HepG2 (cell line): ENCODE measurements at regions not wholly inside any gene's neighbourhood (a gene's known extent, or its start where the extent isn't known, plus 50 kb on each side); places are given as distances from the start of the nearest gene placed in this dataset.
A peak's percentile ranks its signal among the peaks of the same experiment; 100 is the strongest.

Experiments used
- GATAD1 ChIP-seq: IDR thresholded peaks from 2 replicates; pipeline ENCODE4 v1.6.1; 2016; ENCODE audit warnings: missing genetic modification reagents, missing compliant biosample characterization
- ISL2 ChIP-seq: sonication (generic); formaldehyde crosslinking; IDR thresholded peaks from 2 replicates; pipeline ENCODE4 v1.5.0; 2020; ENCODE audit warnings: missing genetic modification reagents
- KLF16 ChIP-seq, 2 experiments: sonication (generic) in 1 of 2; formaldehyde crosslinking in 1 of 2; IDR thresholded peaks; 2 replicates each; pipeline versions ENCODE4 v1.6.1 to v1.8.0; 2016 to 2023; ENCODE audit warnings: missing genetic modification reagents in 2 of 2, missing compliant biosample characterization in 1 of 2
- SNRNP70 ChIP-seq: fragments of 200-400 bp; formaldehyde crosslinking; IDR thresholded peaks from 2 replicates; pipeline ENCODE4 v1.6.1; 2017; ENCODE audit warnings: mild to moderate bottlenecking, low read depth, low read length, moderate library complexity
- SYNCRIP ChIP-seq: fragments of 200-400 bp; formaldehyde crosslinking; IDR thresholded peaks from 2 replicates; pipeline ENCODE4 v1.6.1; 2018; ENCODE audit warnings: mild to moderate bottlenecking, low read depth, low read length; ENCODE audit not compliant: insufficient read depth
- ZFYVE20 ChIP-seq: sonication (generic); formaldehyde crosslinking; IDR thresholded peaks from 2 replicates; pipeline ENCODE4 v1.8.0; 2023; ENCODE audit warnings: low read depth, mild to moderate bottlenecking, moderate library complexity, missing genetic modification reagents, borderline replicate concordance
- ZNF441 ChIP-seq: sonication (generic); formaldehyde crosslinking; IDR thresholded peaks from 2 replicates; pipeline ENCODE4 v1.7.0; 2021; ENCODE audit warnings: missing genetic modification reagents, borderline replicate concordance
- ZNF563 ChIP-seq: sonication (generic); formaldehyde crosslinking; IDR thresholded peaks from 2 replicates; pipeline ENCODE4 v1.8.0; 2022; ENCODE audit warnings: mild to moderate bottlenecking, moderate library complexity, missing genetic modification reagents
- ZSCAN9 ChIP-seq: IDR thresholded peaks from 2 replicates; pipeline ENCODE4 v1.6.1; 2016; ENCODE audit warnings: borderline replicate concordance
- TF ChIP-seq, protein P1 (sequence below): sonication (generic); formaldehyde crosslinking; IDR thresholded peaks from 2 replicates; pipeline ENCODE4 v1.8.1; 2023; ENCODE audit warnings: mild to moderate bottlenecking, missing genetic modification reagents, borderline replicate concordance
- TF ChIP-seq, protein P2 (sequence below): sonication (generic); formaldehyde crosslinking; IDR thresholded peaks from 2 replicates; pipeline ENCODE4 v1.8.1; 2023; ENCODE audit warnings: mild to moderate bottlenecking, missing genetic modification reagents
- TF ChIP-seq, protein P3 (sequence below): sonication (generic); formaldehyde crosslinking; IDR thresholded peaks from 2 replicates; pipeline ENCODE4 v1.4.0; 2020; ENCODE audit warnings: missing genetic modification reagents, borderline replicate concordance
- TF ChIP-seq, protein P4 (sequence below): sonication (generic); formaldehyde crosslinking; IDR thresholded peaks from 2 replicates; pipeline ENCODE4; 2020; ENCODE audit warnings: missing genetic modification reagents, mild to moderate bottlenecking, borderline replicate concordance
- TF ChIP-seq, protein P5 (sequence below): IDR thresholded peaks from 2 replicates; pipeline ENCODE4 v1.6.1; 2018; ENCODE audit warnings: missing genetic modification reagents, mild to moderate bottlenecking, missing compliant biosample characterization
- TF ChIP-seq, protein P6 (sequence below): IDR thresholded peaks from 2 replicates; pipeline ENCODE4 v1.4.0; 2020; ENCODE audit warnings: mild to moderate bottlenecking, missing genetic modification reagents

DNA sequence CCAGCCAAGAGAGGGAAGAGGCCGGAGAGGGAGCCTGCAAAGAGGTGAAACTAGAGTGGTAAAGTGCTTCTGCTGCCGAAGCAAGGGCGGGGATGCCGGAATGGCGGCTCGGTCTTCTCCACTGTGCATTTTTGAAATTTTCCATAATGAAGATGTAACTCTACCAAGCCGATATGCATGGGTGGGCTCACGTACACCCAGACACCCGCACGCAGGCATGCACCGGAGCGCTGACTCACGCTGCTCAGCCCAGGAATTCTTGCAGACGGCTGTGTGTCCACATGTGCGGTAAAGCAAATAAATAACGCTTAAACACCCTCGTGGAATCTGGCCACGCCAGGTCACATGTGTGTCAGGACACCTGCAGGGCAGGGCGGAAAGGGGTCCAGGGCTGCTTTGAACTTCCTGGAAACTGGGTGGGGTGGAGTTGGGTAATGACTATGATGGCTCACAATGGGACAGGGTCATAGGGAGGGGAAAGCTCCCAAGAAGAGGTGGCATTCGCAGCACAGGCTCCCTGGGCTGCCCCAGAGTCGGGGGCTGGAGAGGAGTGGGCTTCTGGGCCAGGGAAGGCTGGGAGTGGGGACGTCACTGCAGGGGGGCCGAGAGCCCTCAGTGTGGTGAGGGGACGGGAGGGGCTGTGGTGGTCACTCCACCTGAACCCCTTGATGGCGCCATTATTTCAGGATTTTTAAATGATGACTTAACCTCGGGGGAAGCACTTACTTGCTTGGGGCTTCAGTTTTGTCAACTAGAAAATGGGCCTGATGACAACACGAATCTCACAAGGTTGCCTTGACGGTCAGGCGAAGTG lies 265.5 kb downstream of the PARN start (continued):
- peak; percentile 95 for TF ChIP-seq ZNF563 (CRISPR knock-in tag)
- TF ChIP-seq ZFYVE20, result no peak
- TF ChIP-seq, protein P1, sequence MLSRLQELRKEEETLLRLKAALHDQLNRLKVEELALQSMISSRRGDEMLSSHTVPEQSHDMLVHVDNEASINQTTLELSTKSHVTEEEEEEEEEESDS (CRISPR knock-in tag), result no peak; the same call in 1 of the 2 replicates
- TF ChIP-seq, protein P2, sequence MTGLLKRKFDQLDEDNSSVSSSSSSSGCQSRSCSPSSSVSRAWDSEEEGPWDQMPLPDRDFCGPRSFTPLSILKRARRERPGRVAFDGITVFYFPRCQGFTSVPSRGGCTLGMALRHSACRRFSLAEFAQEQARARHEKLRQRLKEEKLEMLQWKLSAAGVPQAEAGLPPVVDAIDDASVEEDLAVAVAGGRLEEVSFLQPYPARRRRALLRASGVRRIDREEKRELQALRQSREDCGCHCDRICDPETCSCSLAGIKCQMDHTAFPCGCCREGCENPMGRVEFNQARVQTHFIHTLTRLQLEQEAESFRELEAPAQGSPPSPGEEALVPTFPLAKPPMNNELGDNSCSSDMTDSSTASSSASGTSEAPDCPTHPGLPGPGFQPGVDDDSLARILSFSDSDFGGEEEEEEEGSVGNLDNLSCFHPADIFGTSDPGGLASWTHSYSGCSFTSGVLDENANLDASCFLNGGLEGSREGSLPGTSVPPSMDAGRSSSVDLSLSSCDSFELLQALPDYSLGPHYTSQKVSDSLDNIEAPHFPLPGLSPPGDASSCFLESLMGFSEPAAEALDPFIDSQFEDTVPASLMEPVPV (CRISPR knock-in tag), result peak; percentile 97
- no peak for TF ChIP-seq SNRNP70
- TF ChIP-seq, protein P3, sequence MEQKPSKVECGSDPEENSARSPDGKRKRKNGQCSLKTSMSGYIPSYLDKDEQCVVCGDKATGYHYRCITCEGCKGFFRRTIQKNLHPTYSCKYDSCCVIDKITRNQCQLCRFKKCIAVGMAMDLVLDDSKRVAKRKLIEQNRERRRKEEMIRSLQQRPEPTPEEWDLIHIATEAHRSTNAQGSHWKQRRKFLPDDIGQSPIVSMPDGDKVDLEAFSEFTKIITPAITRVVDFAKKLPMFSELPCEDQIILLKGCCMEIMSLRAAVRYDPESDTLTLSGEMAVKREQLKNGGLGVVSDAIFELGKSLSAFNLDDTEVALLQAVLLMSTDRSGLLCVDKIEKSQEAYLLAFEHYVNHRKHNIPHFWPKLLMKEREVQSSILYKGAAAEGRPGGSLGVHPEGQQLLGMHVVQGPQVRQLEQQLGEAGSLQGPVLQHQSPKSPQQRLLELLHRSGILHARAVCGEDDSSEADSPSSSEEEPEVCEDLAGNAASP, result peak; percentile 97; the same call in 1 of the 2 replicates
- TF ChIP-seq SYNCRIP, result no peak
- TF ChIP-seq ZSCAN9 (CRISPR knock-in tag), result peak; percentile 99
- TF ChIP-seq, protein P4, sequence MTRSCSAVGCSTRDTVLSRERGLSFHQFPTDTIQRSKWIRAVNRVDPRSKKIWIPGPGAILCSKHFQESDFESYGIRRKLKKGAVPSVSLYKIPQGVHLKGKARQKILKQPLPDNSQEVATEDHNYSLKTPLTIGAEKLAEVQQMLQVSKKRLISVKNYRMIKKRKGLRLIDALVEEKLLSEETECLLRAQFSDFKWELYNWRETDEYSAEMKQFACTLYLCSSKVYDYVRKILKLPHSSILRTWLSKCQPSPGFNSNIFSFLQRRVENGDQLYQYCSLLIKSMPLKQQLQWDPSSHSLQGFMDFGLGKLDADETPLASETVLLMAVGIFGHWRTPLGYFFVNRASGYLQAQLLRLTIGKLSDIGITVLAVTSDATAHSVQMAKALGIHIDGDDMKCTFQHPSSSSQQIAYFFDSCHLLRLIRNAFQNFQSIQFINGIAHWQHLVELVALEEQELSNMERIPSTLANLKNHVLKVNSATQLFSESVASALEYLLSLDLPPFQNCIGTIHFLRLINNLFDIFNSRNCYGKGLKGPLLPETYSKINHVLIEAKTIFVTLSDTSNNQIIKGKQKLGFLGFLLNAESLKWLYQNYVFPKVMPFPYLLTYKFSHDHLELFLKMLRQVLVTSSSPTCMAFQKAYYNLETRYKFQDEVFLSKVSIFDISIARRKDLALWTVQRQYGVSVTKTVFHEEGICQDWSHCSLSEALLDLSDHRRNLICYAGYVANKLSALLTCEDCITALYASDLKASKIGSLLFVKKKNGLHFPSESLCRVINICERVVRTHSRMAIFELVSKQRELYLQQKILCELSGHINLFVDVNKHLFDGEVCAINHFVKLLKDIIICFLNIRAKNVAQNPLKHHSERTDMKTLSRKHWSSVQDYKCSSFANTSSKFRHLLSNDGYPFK (CRISPR knock-in tag), result peak; percentile 81; the same call in 1 of the 2 replicates
- TF ChIP-seq, protein P5, sequence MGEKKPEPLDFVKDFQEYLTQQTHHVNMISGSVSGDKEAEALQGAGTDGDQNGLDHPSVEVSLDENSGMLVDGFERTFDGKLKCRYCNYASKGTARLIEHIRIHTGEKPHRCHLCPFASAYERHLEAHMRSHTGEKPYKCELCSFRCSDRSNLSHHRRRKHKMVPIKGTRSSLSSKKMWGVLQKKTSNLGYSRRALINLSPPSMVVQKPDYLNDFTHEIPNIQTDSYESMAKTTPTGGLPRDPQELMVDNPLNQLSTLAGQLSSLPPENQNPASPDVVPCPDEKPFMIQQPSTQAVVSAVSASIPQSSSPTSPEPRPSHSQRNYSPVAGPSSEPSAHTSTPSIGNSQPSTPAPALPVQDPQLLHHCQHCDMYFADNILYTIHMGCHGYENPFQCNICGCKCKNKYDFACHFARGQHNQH (CRISPR knock-in tag), result peak; percentile 100
- TF ChIP-seq, protein P6, sequence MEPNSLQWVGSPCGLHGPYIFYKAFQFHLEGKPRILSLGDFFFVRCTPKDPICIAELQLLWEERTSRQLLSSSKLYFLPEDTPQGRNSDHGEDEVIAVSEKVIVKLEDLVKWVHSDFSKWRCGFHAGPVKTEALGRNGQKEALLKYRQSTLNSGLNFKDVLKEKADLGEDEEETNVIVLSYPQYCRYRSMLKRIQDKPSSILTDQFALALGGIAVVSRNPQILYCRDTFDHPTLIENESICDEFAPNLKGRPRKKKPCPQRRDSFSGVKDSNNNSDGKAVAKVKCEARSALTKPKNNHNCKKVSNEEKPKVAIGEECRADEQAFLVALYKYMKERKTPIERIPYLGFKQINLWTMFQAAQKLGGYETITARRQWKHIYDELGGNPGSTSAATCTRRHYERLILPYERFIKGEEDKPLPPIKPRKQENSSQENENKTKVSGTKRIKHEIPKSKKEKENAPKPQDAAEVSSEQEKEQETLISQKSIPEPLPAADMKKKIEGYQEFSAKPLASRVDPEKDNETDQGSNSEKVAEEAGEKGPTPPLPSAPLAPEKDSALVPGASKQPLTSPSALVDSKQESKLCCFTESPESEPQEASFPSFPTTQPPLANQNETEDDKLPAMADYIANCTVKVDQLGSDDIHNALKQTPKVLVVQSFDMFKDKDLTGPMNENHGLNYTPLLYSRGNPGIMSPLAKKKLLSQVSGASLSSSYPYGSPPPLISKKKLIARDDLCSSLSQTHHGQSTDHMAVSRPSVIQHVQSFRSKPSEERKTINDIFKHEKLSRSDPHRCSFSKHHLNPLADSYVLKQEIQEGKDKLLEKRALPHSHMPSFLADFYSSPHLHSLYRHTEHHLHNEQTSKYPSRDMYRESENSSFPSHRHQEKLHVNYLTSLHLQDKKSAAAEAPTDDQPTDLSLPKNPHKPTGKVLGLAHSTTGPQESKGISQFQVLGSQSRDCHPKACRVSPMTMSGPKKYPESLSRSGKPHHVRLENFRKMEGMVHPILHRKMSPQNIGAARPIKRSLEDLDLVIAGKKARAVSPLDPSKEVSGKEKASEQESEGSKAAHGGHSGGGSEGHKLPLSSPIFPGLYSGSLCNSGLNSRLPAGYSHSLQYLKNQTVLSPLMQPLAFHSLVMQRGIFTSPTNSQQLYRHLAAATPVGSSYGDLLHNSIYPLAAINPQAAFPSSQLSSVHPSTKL (CRISPR knock-in tag), result peak; percentile 100
- peak; percentile 81 for TF ChIP-seq GATAD1 (CRISPR knock-in tag)
- peak; percentile 37 to 94; a peak in 2 of 4 replicates for TF ChIP-seq KLF16 (CRISPR knock-in tag; IDR thresholded peaks at IDR 0.05)
- TF ChIP-seq ISL2, result peak; percentile 88
- peak; percentile 93; the same call in 1 of the 2 replicates for TF ChIP-seq ZNF441 (CRISPR knock-in tag)
